H1 (cell line): ENCODE measurements at regions not wholly inside any gene's neighbourhood (a gene's known extent, or its start where the extent isn't known, plus 50 kb on each side); places are given as distances from the start of the nearest gene placed in this dataset.

Source experiments
- CHD1 ChIP-seq: IDR thresholded peaks from 2 replicates; pipeline ENCODE4 v1.6.1; 2012; ENCODE audit warnings: low read depth, low read length, improper control_type of control experiment
- CHD2 ChIP-seq: IDR thresholded peaks from 2 replicates; pipeline ENCODE4 v1.6.1; 2012; ENCODE audit warnings: low read length, improper control_type of control experiment
- CTBP2 ChIP-seq: IDR thresholded peaks from 2 replicates; pipeline ENCODE4 v1.7.0; 2011; ENCODE audit warnings: borderline replicate concordance, mild to moderate bottlenecking, moderate library complexity, mixed read lengths, low read length; ENCODE audit not compliant: insufficient read depth, insufficient read length
- TEAD4 ChIP-seq: IDR thresholded peaks from 2 replicates; pipeline ENCODE4 v1.6.1; 2012; ENCODE audit warnings: low read depth, low read length, inconsistent platforms, mixed read lengths
- TF ChIP-seq, protein P1 (sequence below): IDR thresholded peaks from 2 replicates; pipeline ENCODE4 v1.6.1; 2011; ENCODE audit warnings: low read length, improper control_type of control experiment

DNA sequence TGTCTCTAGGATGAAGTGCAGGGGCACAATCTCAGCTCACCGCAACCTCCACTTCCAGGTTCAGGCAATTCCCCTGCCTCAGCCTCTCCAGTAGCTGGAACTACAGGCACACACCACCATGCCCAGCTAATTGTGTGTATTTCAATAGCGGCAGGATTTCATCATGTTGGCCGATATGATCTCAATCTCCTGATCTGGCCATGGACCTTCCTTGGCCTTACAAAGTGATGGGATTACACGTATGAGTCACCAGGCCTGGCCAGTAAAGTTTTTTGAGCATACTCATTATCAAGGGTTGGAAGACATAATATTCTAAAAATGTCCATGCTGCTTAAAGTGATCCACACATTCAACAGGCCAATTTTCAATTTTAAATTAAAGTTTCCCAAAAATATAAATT is 914.4 kb upstream of the TSPY4 start (continued):
- TF ChIP-seq, protein P1, sequence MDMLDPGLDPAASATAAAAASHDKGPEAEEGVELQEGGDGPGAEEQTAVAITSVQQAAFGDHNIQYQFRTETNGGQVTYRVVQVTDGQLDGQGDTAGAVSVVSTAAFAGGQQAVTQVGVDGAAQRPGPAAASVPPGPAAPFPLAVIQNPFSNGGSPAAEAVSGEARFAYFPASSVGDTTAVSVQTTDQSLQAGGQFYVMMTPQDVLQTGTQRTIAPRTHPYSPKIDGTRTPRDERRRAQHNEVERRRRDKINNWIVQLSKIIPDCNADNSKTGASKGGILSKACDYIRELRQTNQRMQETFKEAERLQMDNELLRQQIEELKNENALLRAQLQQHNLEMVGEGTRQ: no peak
- TF ChIP-seq CTBP2 (no peak), CHD2 (no peak), TEAD4 (no peak), CHD1 (no peak)
